ENCODE measurements at regions not wholly inside any gene's neighbourhood (a gene's known extent, or its start where the extent isn't known, plus 50 kb on each side); places are given as distances from the start of the nearest gene placed in this dataset.

- Histone ChIP-seq H3K4me1 (ENCODE audit: insufficient read depth, low read length) (no peaks in the 10 kb centered on the region), H3F3A (ENCODE audit: low read length, unreplicated experiment) (no peaks in the 10 kb centered on the region), H3K79me2 (ENCODE audit: low read length) (no peaks in the 10 kb centered on the region), H2AFZ (ENCODE audit: low read length) (no peak overlapping the region), H4K20me1 (ENCODE audit: low read length) (no peaks in the 10 kb centered on the region), H3K4me3 (ENCODE audit: low read length) (no peak overlapping the region), H3K9me3 (ENCODE audit: low read length) (no peaks in the 10 kb centered on the region), H3K36me3 (ENCODE audit: low read depth, low read length) (no peaks in the 10 kb centered on the region), H3K27ac (ENCODE audit: low read length) (no peak overlapping the region), H3K9me2 (replicated peaks; ENCODE audit: low read length) (no peaks in the 10 kb centered on the region), H3K4me2 (ENCODE audit: low read length) (no peak overlapping the region), H3K9ac (ENCODE audit: low read length) (no peak overlapping the region), H3K27me3 (ENCODE audit: low read length) (peaks cover 52% of the 10 kb centered on the region)
- ChIA-PET CTCF (no interaction called here), POLR2A (ENCODE audit: unreplicated experiment) (no interaction called here)
- ATAC-seq (no peak), DNase-seq (no peak)
- TF ChIP-seq EZH2phosphoT487 (IDR thresholded peaks at IDR 0.05; ENCODE audit: borderline replicate concordance, low read length) = no peak
- no peak for TF ChIP-seq CTCF (conservative IDR thresholded peaks at IDR 0.05; ENCODE audit: low read depth, low read length)
- TF ChIP-seq EZH2 (IDR thresholded peaks at IDR 0.05; ENCODE audit: low read length, unreplicated experiment) = no peak
- intact Hi-C loops (cut with micrococcal nuclease) = no loop called here
- BruUV-seq (replicated peaks) = no TSS peak
These were observed 125.2 kb upstream of the ELAC2 start for GRCh38 chr17:13143001-13143400.

- no peaks in the 10 kb centered on the region for H3K9me2 ChIP-seq (replicated peaks; ENCODE audit: low read length)
- BruUV-seq (replicated peaks) = no TSS peak
- no peak overlapping the region for H3K4me2 ChIP-seq (ENCODE audit: low read length)
- H3K27me3 ChIP-seq (ENCODE audit: low read length) = peaks cover 44% of the 10 kb centered on the region
- ChIA-PET CTCF (no interaction called here), POLR2A (ENCODE audit: unreplicated experiment) (no interaction called here)
- no peaks in the 10 kb centered on the region for H3K79me2 ChIP-seq (ENCODE audit: low read length)
- ATAC-seq = no peak
- H3K4me1 ChIP-seq (ENCODE audit: insufficient read depth, low read length) = no peaks in the 10 kb centered on the region
- DNase-seq = no peak
- H3K27ac ChIP-seq (ENCODE audit: low read length) = no peak overlapping the region
- no peaks in the 10 kb centered on the region for H3K36me3 ChIP-seq (ENCODE audit: low read depth, low read length)
- H3K9ac ChIP-seq (ENCODE audit: low read length) = no peak overlapping the region
- intact Hi-C loops (cut with micrococcal nuclease) = no loop called here
- H4K20me1 ChIP-seq (ENCODE audit: low read length) = no peaks in the 10 kb centered on the region
- H2AFZ ChIP-seq (ENCODE audit: low read length) = no peak overlapping the region
- no peaks in the 10 kb centered on the region for H3F3A ChIP-seq (ENCODE audit: low read length, unreplicated experiment)
- TF ChIP-seq EZH2 (IDR thresholded peaks at IDR 0.05; ENCODE audit: low read length, unreplicated experiment) = no peak
- TF ChIP-seq CTCF (conservative IDR thresholded peaks at IDR 0.05; ENCODE audit: low read depth, low read length) = no peak
- TF ChIP-seq EZH2phosphoT487 (IDR thresholded peaks at IDR 0.05; ENCODE audit: borderline replicate concordance, low read length) = no peak
- no peaks in the 10 kb centered on the region for H3K9me3 ChIP-seq (ENCODE audit: low read length)
- no peak overlapping the region for H3K4me3 ChIP-seq (ENCODE audit: low read length)
These were observed 122.9 kb upstream of the ELAC2 start for GRCh38 chr17:13140750-13141149.

- ATAC-seq = no peak
- no peak for DNase-seq
- no peak overlapping the region for H3K4me3 ChIP-seq (ENCODE audit: low read length)
- H3K27ac ChIP-seq (ENCODE audit: low read length) = no peak overlapping the region
- peaks cover 10% of the 10 kb centered on the region for H3K4me1 ChIP-seq (ENCODE audit: insufficient read depth, low read length)
- no peak overlapping the region for H3K4me2 ChIP-seq (ENCODE audit: low read length)
- no peaks in the 10 kb centered on the region for H4K20me1 ChIP-seq (ENCODE audit: low read length)
- H3K79me2 ChIP-seq (ENCODE audit: low read length) = no peaks in the 10 kb centered on the region
- CTCF ChIA-PET = no interaction called here
- H3F3A ChIP-seq (ENCODE audit: low read length, unreplicated experiment) = no peaks in the 10 kb centered on the region
- intact Hi-C loops (cut with micrococcal nuclease) = no loop called here
- no peaks in the 10 kb centered on the region for H3K9me3 ChIP-seq (ENCODE audit: low read length)
- no peak for TF ChIP-seq CTCF (conservative IDR thresholded peaks at IDR 0.05; ENCODE audit: low read depth, low read length)
- POLR2A ChIA-PET (ENCODE audit: unreplicated experiment) = no interaction called here
- no peaks in the 10 kb centered on the region for H3K9me2 ChIP-seq (replicated peaks; ENCODE audit: low read length)
- no peak overlapping the region for H2AFZ ChIP-seq (ENCODE audit: low read length)
- no peak overlapping the region for H3K9ac ChIP-seq (ENCODE audit: low read length)
- no TSS peak for BruUV-seq (replicated peaks)
- peaks cover 21% of the 10 kb centered on the region; the same call in 1 of the 2 replicates for H3K27me3 ChIP-seq (ENCODE audit: low read length)
- H3K36me3 ChIP-seq (ENCODE audit: low read depth, low read length) = no peaks in the 10 kb centered on the region
These were observed 117.7 kb upstream of the ELAC2 start for GRCh38 chr17:13135506-13135905.
